ENCODE measurements at regions not wholly inside any gene's neighbourhood (a gene's known extent, or its start where the extent isn't known, plus 50 kb on each side); places are given as distances from the start of the nearest gene placed in this dataset.

DNA sequence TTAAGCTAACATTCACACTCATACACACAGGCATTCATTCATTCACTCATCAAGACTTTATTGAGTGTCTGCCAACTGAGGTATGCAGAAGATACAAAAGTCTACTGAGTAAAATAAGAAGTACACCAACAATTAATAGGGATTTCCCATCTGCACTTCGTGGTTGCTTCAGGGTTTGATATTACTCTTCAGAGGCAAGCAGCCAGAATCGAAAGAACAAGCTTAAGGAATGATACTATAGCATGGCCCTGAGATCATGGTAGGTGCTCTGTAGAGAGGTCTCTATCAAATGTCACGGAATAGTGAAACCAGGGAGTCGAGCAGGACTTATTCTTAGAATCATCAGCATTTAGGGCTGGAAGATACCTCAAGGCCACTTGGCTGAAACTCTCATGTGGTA lies 135.4 kb downstream of the NRN1 start:
- no TSS peak for BruUV-seq (replicated peaks)
- H3K36me3 Mint-ChIP-seq (ENCODE audit: insufficient read depth, unreplicated experiment) = no peaks in the 10 kb centered on the region
- ChIA-PET POLR2A (no interaction called here), CTCF (no interaction called here)
- peaks cover 7% of the 10 kb centered on the region for H3K9me3 Mint-ChIP-seq (ENCODE audit: unreplicated experiment)
- intact Hi-C loops (cut with micrococcal nuclease) = no loop called here
- no peak overlapping the region for H3K27ac Mint-ChIP-seq (ENCODE audit: low read depth, unreplicated experiment)
- no peaks in the 10 kb centered on the region for H3K27me3 Mint-ChIP-seq (ENCODE audit: insufficient read depth, unreplicated experiment)
- DNase-seq (ENCODE audit: unreplicated experiment) = no peak
- TF ChIP-seq, protein P1, sequence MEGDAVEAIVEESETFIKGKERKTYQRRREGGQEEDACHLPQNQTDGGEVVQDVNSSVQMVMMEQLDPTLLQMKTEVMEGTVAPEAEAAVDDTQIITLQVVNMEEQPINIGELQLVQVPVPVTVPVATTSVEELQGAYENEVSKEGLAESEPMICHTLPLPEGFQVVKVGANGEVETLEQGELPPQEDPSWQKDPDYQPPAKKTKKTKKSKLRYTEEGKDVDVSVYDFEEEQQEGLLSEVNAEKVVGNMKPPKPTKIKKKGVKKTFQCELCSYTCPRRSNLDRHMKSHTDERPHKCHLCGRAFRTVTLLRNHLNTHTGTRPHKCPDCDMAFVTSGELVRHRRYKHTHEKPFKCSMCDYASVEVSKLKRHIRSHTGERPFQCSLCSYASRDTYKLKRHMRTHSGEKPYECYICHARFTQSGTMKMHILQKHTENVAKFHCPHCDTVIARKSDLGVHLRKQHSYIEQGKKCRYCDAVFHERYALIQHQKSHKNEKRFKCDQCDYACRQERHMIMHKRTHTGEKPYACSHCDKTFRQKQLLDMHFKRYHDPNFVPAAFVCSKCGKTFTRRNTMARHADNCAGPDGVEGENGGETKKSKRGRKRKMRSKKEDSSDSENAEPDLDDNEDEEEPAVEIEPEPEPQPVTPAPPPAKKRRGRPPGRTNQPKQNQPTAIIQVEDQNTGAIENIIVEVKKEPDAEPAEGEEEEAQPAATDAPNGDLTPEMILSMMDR (IDR thresholded peaks at IDR 0.05; ENCODE audit: unreplicated experiment) = no peak
- H3K4me3 Mint-ChIP-seq (ENCODE audit: unreplicated experiment) = no peak overlapping the region
- H3K4me1 Mint-ChIP-seq (ENCODE audit: insufficient read depth, unreplicated experiment) = peaks cover 6% of the 10 kb centered on the region

DNA sequence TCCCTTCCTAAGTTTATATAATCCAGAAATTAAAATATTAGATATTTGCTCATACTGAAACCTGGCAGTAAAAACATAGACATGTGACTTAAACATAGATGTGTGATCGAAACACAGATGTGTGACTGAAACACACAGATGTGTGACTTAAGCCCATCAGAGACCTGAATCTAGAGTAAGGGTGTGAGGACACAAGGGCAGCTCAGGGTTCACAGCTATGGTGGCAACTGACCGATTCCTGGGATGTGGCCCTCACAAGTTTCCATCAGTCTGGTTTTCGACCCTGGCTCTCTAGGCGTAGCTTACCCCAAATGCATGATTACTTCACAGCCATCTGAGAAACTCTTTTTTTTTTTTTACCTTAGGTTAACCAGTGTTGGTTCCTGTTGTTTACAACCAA lies 137.0 kb downstream of the NRN1 start:
- peaks cover 15% of the 10 kb centered on the region for H3K9me3 Mint-ChIP-seq (ENCODE audit: unreplicated experiment)
- DNase-seq (ENCODE audit: unreplicated experiment) = no peak
- BruUV-seq (replicated peaks) = no TSS peak
- peaks cover 8% of the 10 kb centered on the region for H3K4me1 Mint-ChIP-seq (ENCODE audit: insufficient read depth, unreplicated experiment)
- no peaks in the 10 kb centered on the region for H3K36me3 Mint-ChIP-seq (ENCODE audit: insufficient read depth, unreplicated experiment)
- intact Hi-C loops (cut with micrococcal nuclease) = no loop called here
- no peaks in the 10 kb centered on the region for H3K27me3 Mint-ChIP-seq (ENCODE audit: insufficient read depth, unreplicated experiment)
- POLR2A ChIA-PET = no interaction called here
- no peak overlapping the region for H3K27ac Mint-ChIP-seq (ENCODE audit: low read depth, unreplicated experiment)
- CTCF ChIA-PET = interaction anchor here (0.6 kb wide), 1 partner anchor 12 kb away, joined by 3 read pairs; no protein-coding TSS in a partner anchor
- no peak overlapping the region for H3K4me3 Mint-ChIP-seq (ENCODE audit: unreplicated experiment)
- TF ChIP-seq, protein P1 (IDR thresholded peaks at IDR 0.05; ENCODE audit: unreplicated experiment) = no peak

DNA sequence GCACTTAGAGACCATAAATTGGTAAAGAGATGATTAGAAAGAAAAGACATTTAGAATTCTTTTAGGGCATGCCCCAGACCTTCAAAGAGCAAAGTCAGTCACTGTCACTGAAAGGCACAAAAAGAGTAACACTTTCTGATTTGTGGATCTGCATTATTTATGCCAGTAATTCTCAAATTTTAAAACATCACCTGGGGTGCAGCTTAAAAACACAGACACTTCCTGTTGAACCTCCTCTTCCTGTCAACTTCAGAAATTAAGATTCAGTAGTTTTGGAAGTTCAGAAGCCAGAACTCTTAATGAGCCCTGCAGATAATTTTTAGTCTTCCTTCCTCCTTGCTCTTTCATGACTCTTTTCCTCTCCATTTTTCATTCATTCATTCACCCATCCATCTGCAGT lies 137.5 kb downstream of the NRN1 start:
- Mint-ChIP-seq H3K27me3 (ENCODE audit: insufficient read depth, unreplicated experiment) (no peaks in the 10 kb centered on the region), H3K9me3 (ENCODE audit: unreplicated experiment) (peaks cover 16% of the 10 kb centered on the region), H3K4me1 (ENCODE audit: insufficient read depth, unreplicated experiment) (peaks cover 8% of the 10 kb centered on the region), H3K4me3 (ENCODE audit: unreplicated experiment) (no peak overlapping the region), H3K27ac (ENCODE audit: low read depth, unreplicated experiment) (no peak overlapping the region), H3K36me3 (ENCODE audit: insufficient read depth, unreplicated experiment) (no peaks in the 10 kb centered on the region)
- ChIA-PET CTCF (no interaction called here), POLR2A (no interaction called here)
- no peak for DNase-seq (ENCODE audit: unreplicated experiment)
- intact Hi-C loops (cut with micrococcal nuclease) = no loop called here
- BruUV-seq (replicated peaks) = no TSS peak
- TF ChIP-seq, protein P1 (IDR thresholded peaks at IDR 0.05; ENCODE audit: unreplicated experiment) = no peak

DNA sequence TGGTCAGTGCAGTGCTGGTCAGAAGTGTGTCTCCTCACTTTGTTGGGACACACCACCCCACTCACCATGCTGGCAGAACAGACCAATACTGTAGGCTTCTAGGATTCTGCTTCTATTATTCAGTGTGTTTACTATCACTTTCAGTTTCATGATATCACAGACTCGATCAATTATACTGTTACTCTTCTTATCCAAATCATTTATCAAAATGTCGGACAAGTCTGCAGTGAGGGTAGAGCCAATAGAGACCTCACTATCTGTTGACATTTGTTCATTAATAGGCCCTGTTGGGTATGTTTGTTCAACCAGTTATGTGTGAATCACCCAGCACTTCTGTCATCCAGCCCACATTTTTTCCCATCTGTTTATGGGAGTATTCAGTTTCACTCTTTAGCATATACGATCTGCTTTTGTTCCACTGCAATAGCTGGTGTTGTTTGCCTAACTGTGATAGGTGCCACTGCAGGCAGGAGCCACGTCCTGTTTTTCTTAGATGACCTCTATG lies 140.1 kb downstream of the NRN1 start:
- Mint-ChIP-seq H3K4me3 (ENCODE audit: unreplicated experiment) (peak overlapping the region; percentile 39), H3K27ac (ENCODE audit: low read depth, unreplicated experiment) (peak overlapping the region; percentile 76), H3K36me3 (ENCODE audit: insufficient read depth, unreplicated experiment) (no peaks in the 10 kb centered on the region), H3K4me1 (ENCODE audit: insufficient read depth, unreplicated experiment) (peaks cover 8% of the 10 kb centered on the region), H3K27me3 (ENCODE audit: insufficient read depth, unreplicated experiment) (no peaks in the 10 kb centered on the region), H3K9me3 (ENCODE audit: unreplicated experiment) (peaks cover 9% of the 10 kb centered on the region)
- DNase-seq (ENCODE audit: unreplicated experiment) = peak; percentile 54
- intact Hi-C loops (cut with micrococcal nuclease) = no loop called here
- BruUV-seq (replicated peaks) = no TSS peak
- POLR2A ChIA-PET = no interaction called here
- CTCF ChIA-PET = interaction anchor here (1.0 kb wide), 1 partner anchor 395 kb away, joined by 3 read pairs; no protein-coding TSS in a partner anchor
- TF ChIP-seq, protein P1 (IDR thresholded peaks at IDR 0.05; ENCODE audit: unreplicated experiment) = no peak
